ENCODE measurements at regions not wholly inside any gene's neighbourhood (a gene's known extent, or its start where the extent isn't known, plus 50 kb on each side); places are given as distances from the start of the nearest gene placed in this dataset.

GRCh38 chr18:21998486-21998885 is 170.9 kb upstream of the GATA6 start (continued):
- TF ChIP-seq CTCF (IDR thresholded peaks at IDR 0.05) (no peak), ETV6 (CRISPR knock-in tag; IDR thresholded peaks at IDR 0.05) (no peak)

GRCh38 chr18:22001912-22002487 is 167.4 kb upstream of the GATA6 start:
- H3K9me3 Mint-ChIP-seq: no peaks in the 10 kb centered on the region
- no peak overlapping the region for H3K4me3 Mint-ChIP-seq
- TF ChIP-seq MAX (CRISPR knock-in tag; IDR thresholded peaks at IDR 0.05): no peak
- TF ChIP-seq ZSCAN18 (CRISPR knock-in tag; IDR thresholded peaks at IDR 0.05): no peak
- no peak for TF ChIP-seq ZBTB21 (CRISPR knock-in tag; IDR thresholded peaks at IDR 0.05; ENCODE audit: borderline replicate concordance)
- TF ChIP-seq GABPB1 (CRISPR knock-in tag; IDR thresholded peaks at IDR 0.05): no peak
- no peak for TF ChIP-seq ZBTB43 (CRISPR knock-in tag; IDR thresholded peaks at IDR 0.05)
- TF ChIP-seq ZNF396 (CRISPR knock-in tag; IDR thresholded peaks at IDR 0.05; ENCODE audit: borderline replicate concordance): no peak
- TF ChIP-seq ZNF121 (CRISPR knock-in tag; IDR thresholded peaks at IDR 0.05): no peak
- no peak for TF ChIP-seq ZNF671 (CRISPR knock-in tag; IDR thresholded peaks at IDR 0.05)
- TF ChIP-seq ELF4 (CRISPR knock-in tag; IDR thresholded peaks at IDR 0.05; ENCODE audit: low read depth): no peak
- no peak for TF ChIP-seq NFATC4 (CRISPR knock-in tag; IDR thresholded peaks at IDR 0.05)
- TF ChIP-seq FOXP4 (CRISPR knock-in tag; IDR thresholded peaks at IDR 0.05): no peak
- TF ChIP-seq CREB1 (CRISPR knock-in tag; IDR thresholded peaks at IDR 0.05): no peak
- no peak for TF ChIP-seq GTF2I (CRISPR knock-in tag; conservative IDR thresholded peaks at IDR 0.05)
- ChIA-PET POLR2A (no interaction called here), CTCF (no interaction called here)
- H3K36me3 Mint-ChIP-seq: no peaks in the 10 kb centered on the region
- H3K27me3 Mint-ChIP-seq (ENCODE audit: low read depth): peaks cover 2% of the 10 kb centered on the region
- H3K4me1 Mint-ChIP-seq: peaks cover 4% of the 10 kb centered on the region
- DNase-seq (ENCODE audit: low spot score) (no peak), ATAC-seq (no peak)
- H3K27ac Mint-ChIP-seq: no peak overlapping the region

- Mint-ChIP-seq H3K4me1 (no peaks in the 10 kb centered on the region), H3K36me3 (no peaks in the 10 kb centered on the region), H3K27ac (no peak overlapping the region), H3K9me3 (peaks cover 12% of the 10 kb centered on the region), H3K27me3 (ENCODE audit: low read depth) (no peaks in the 10 kb centered on the region; the same call in 1 of the 2 replicates), H3K4me3 (no peak overlapping the region)
- POLR2A ChIA-PET: no interaction called here
- ATAC-seq (no peak), DNase-seq (ENCODE audit: low spot score) (no peak)
- CTCF ChIA-PET: no interaction called here
- TF ChIP-seq E2F1 (CRISPR knock-in tag; IDR thresholded peaks at IDR 0.05): no peak
- TF ChIP-seq ZNF416 (CRISPR knock-in tag; IDR thresholded peaks at IDR 0.05): no peak
- no peak for TF ChIP-seq FOXP1 (CRISPR knock-in tag; IDR thresholded peaks at IDR 0.05; ENCODE audit: borderline replicate concordance)
- TF ChIP-seq EMX1 (CRISPR knock-in tag; IDR thresholded peaks at IDR 0.05): no peak
- TF ChIP-seq ESRRA (CRISPR knock-in tag; IDR thresholded peaks at IDR 0.05; ENCODE audit: borderline replicate concordance): no peak
- no peak for TF ChIP-seq ETV6 (CRISPR knock-in tag; IDR thresholded peaks at IDR 0.05)
- TF ChIP-seq ZNF423 (CRISPR knock-in tag; IDR thresholded peaks at IDR 0.05): no peak
- no peak for TF ChIP-seq SMAD3 (CRISPR knock-in tag; IDR thresholded peaks at IDR 0.05; ENCODE audit: borderline replicate concordance)
Measured at GRCh38 chr18:22005191-22005841, 164.1 kb upstream of the GATA6 start.
